ENCODE measurements at regions not wholly inside any gene's neighbourhood (a gene's known extent, or its start where the extent isn't known, plus 50 kb on each side); places are given as distances from the start of the nearest gene placed in this dataset.

- Histone ChIP-seq H3K4me1 (no peaks in the 10 kb centered on the region), H3K4me3 (ENCODE audit: low read depth, low read length) (no peak overlapping the region), H3K9me3 (no peaks in the 10 kb centered on the region), H3K36me3 (no peaks in the 10 kb centered on the region), H3K27me3 (no peaks in the 10 kb centered on the region)
- no peak for TF ChIP-seq CTCF (IDR thresholded peaks at IDR 0.05; ENCODE audit: low read depth, low read length)
- DNase-seq = no peak
These were observed 774.3 kb upstream of the RAB6C start for GRCh38 chr2:129205176-129205575.

- no peak for DNase-seq
- no peak overlapping the region for H3K4me3 ChIP-seq (ENCODE audit: low read depth, low read length)
- no peaks in the 10 kb centered on the region for H3K4me1 ChIP-seq
- no peaks in the 10 kb centered on the region for H3K36me3 ChIP-seq
- TF ChIP-seq CTCF (IDR thresholded peaks at IDR 0.05; ENCODE audit: low read depth, low read length) = no peak
- no peaks in the 10 kb centered on the region for H3K9me3 ChIP-seq
- H3K27me3 ChIP-seq = no peaks in the 10 kb centered on the region
These were observed 773.7 kb upstream of the RAB6C start for GRCh38 chr2:129205766-129206165.

GRCh38 chr2:129212299-129212958 lies 767.0 kb upstream of the RAB6C start:
- H3K4me3 ChIP-seq (ENCODE audit: low read depth, low read length) = no peak overlapping the region
- DNase-seq = no peak
- no peak for TF ChIP-seq CTCF (IDR thresholded peaks at IDR 0.05; ENCODE audit: low read depth, low read length)
- no peaks in the 10 kb centered on the region for H3K36me3 ChIP-seq
- H3K27me3 ChIP-seq = no peaks in the 10 kb centered on the region
- H3K4me1 ChIP-seq = no peaks in the 10 kb centered on the region
- no peaks in the 10 kb centered on the region for H3K9me3 ChIP-seq

GRCh38 chr2:129224022-129224421 lies 755.4 kb upstream of the RAB6C start:
- no peak for DNase-seq
- Histone ChIP-seq H3K4me1 (no peaks in the 10 kb centered on the region), H3K9me3 (no peaks in the 10 kb centered on the region), H3K27me3 (no peaks in the 10 kb centered on the region), H3K36me3 (no peaks in the 10 kb centered on the region), H3K4me3 (ENCODE audit: low read depth, low read length) (no peak overlapping the region)
- no peak for TF ChIP-seq CTCF (IDR thresholded peaks at IDR 0.05; ENCODE audit: low read depth, low read length)

GRCh38 chr2:129224486-129224885 lies 755.0 kb upstream of the RAB6C start:
- no peak for DNase-seq
- no peaks in the 10 kb centered on the region for H3K4me1 ChIP-seq
- H3K36me3 ChIP-seq = no peaks in the 10 kb centered on the region
- no peaks in the 10 kb centered on the region for H3K27me3 ChIP-seq
- no peak for TF ChIP-seq CTCF (IDR thresholded peaks at IDR 0.05; ENCODE audit: low read depth, low read length)
- no peaks in the 10 kb centered on the region for H3K9me3 ChIP-seq
- H3K4me3 ChIP-seq (ENCODE audit: low read depth, low read length) = no peak overlapping the region

GRCh38 chr2:129229196-129229595 lies 750.3 kb upstream of the RAB6C start:
- no peaks in the 10 kb centered on the region for H3K4me1 ChIP-seq
- H3K27me3 ChIP-seq = no peaks in the 10 kb centered on the region
- no peaks in the 10 kb centered on the region for H3K9me3 ChIP-seq
- H3K4me3 ChIP-seq (ENCODE audit: low read depth, low read length) = no peak overlapping the region
- no peak for DNase-seq
- TF ChIP-seq CTCF (IDR thresholded peaks at IDR 0.05; ENCODE audit: low read depth, low read length) = no peak
- H3K36me3 ChIP-seq = no peaks in the 10 kb centered on the region
